MM.1S (cell line): ENCODE measurements at regions not wholly inside any gene's neighbourhood (a gene's known extent, or its start where the extent isn't known, plus 50 kb on each side); places are given as distances from the start of the nearest gene placed in this dataset.

Experiments
- DNase-seq: peaks from one replicate; pipeline ENCODE4 v3.0.0-alpha.2; 2015
- H2AFZ ChIP-seq: fragments of 300-600 bp; sonication (generic); 2 replicates; pipeline ENCODE4 v1.6.0; 2016; ENCODE audit warnings: antibody characterized with exemption, low read length
- H3F3A ChIP-seq: fragments of 300-600 bp; sonication (generic); 2 replicates; pipeline ENCODE4 v1.6.1; 2016; ENCODE audit warnings: mild to moderate bottlenecking, antibody characterized with exemption, low read length, moderate library complexity, mixed read lengths; ENCODE audit not compliant: insufficient read depth
- H3K27ac ChIP-seq: fragments of 300-600 bp; sonication (generic); 2 replicates; pipeline ENCODE4 v1.5.1; 2016; ENCODE audit warnings: mild to moderate bottlenecking, low read length
- H3K27me3 ChIP-seq: fragments of 300-600 bp; sonication (generic); replicated peaks from 2 replicates; pipeline ENCODE4 v1.6.0; 2016; ENCODE audit warnings: low read length; ENCODE audit not compliant: insufficient read depth
- H3K36me3 ChIP-seq: fragments of 300-600 bp; sonication (generic); replicated peaks from 2 replicates; pipeline ENCODE4 v1.6.1; 2016; ENCODE audit warnings: mild to moderate bottlenecking, low read length, mixed read lengths; ENCODE audit not compliant: insufficient read depth
- H3K4me1 ChIP-seq: fragments of 300-600 bp; sonication (generic); 2 replicates; pipeline ENCODE4 v1.6.1; 2016; ENCODE audit warnings: low read length, mixed read lengths
- H3K4me2 ChIP-seq: fragments of 300-600 bp; sonication (generic); 2 replicates; pipeline ENCODE4 v1.6.0; 2016; ENCODE audit warnings: low read depth, low read length
- H3K4me3 ChIP-seq: fragments of 300-600 bp; sonication (generic); 2 replicates; pipeline ENCODE4 v1.5.1; 2016; ENCODE audit warnings: low read length, mixed read lengths
- H3K79me2 ChIP-seq: fragments of 300-600 bp; sonication (generic); 2 replicates; pipeline ENCODE4 v1.6.1; 2016; ENCODE audit warnings: mixed run types, low read length, mixed read lengths
- H3K9ac ChIP-seq: fragments of 300-600 bp; sonication (generic); 2 replicates; pipeline ENCODE4 v1.6.1; 2016; ENCODE audit warnings: low read length, mixed read lengths
- H3K9me2 ChIP-seq: fragments of 300-600 bp; sonication (generic); replicated peaks from 2 replicates; pipeline ENCODE4 v1.6.1; 2016; ENCODE audit warnings: mild to moderate bottlenecking, low read length, mixed read lengths; ENCODE audit not compliant: insufficient read depth
- H3K9me3 ChIP-seq: fragments of 300-600 bp; sonication (generic); replicated peaks from 2 replicates; pipeline ENCODE4 v1.6.1; 2016; ENCODE audit warnings: mild to moderate bottlenecking, low read length, mixed read lengths; ENCODE audit not compliant: insufficient read depth
- H4K20me1 ChIP-seq: fragments of 300-600 bp; sonication (generic); 2 replicates; pipeline ENCODE4 v1.6.1; 2016; ENCODE audit warnings: mild to moderate bottlenecking, low read length, moderate library complexity, mixed read lengths; ENCODE audit not compliant: insufficient read depth
- EZH2 ChIP-seq: fragments of 300-600 bp; sonication (generic); optimal IDR thresholded peaks from 2 replicates; pipeline ENCODE3; 2017; ENCODE audit warnings: low read depth, mild to moderate bottlenecking, antibody characterized with exemption, low read length, mixed read lengths
- EZH2phosphoT487 ChIP-seq: fragments of 300-600 bp; sonication (generic); IDR thresholded peaks from 2 replicates; pipeline ENCODE4 v1.6.1; 2018; ENCODE audit warnings: antibody characterized with exemption, low read length
- TF ChIP-seq, protein P1 (sequence below): fragments of 300-600 bp; sonication (generic); IDR thresholded peaks from 2 replicates; pipeline ENCODE4 v1.5.1; 2016; ENCODE audit warnings: antibody characterized with exemption, low read length, mixed read lengths

DNA sequence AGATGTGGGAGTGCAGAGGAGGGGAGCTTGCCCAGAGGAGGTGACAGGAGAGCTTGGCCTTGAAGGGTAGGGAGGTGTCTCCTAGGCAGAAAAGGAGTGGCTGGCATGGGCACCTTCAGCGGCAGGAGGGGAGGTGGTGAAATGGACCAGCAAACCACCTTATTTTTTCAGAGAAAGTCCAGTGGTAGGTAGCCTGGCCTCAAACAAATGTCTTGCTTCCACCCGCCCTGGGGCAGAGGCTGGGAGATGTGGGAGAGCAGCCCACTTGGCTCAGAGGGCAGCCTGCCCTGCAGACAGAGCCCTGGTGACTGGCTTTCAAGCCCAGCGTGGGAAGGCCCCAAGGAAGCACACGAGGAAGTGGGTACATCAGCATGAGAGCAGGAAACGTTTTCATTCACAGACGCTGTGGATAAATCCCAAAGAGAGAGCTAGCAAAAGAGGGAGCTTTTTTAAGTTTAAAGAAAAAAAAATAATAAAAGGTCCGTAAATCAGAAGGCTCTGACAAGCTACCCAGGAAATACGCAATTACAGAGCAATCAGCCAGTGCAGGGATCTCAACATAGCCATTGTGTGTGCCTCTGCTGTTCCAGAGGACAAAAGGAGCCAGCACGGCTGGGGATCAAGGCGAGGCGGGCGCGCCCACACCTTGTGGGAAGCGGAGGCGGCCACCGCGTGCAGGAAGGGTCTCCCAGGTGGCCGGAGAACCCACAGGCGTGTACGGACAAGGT is 238.7 kb upstream of the PLET1 start:
- no peaks in the 10 kb centered on the region for H3K79me2 ChIP-seq
- no peak for TF ChIP-seq EZH2
- no peak for TF ChIP-seq EZH2phosphoT487
- TF ChIP-seq, protein P1, sequence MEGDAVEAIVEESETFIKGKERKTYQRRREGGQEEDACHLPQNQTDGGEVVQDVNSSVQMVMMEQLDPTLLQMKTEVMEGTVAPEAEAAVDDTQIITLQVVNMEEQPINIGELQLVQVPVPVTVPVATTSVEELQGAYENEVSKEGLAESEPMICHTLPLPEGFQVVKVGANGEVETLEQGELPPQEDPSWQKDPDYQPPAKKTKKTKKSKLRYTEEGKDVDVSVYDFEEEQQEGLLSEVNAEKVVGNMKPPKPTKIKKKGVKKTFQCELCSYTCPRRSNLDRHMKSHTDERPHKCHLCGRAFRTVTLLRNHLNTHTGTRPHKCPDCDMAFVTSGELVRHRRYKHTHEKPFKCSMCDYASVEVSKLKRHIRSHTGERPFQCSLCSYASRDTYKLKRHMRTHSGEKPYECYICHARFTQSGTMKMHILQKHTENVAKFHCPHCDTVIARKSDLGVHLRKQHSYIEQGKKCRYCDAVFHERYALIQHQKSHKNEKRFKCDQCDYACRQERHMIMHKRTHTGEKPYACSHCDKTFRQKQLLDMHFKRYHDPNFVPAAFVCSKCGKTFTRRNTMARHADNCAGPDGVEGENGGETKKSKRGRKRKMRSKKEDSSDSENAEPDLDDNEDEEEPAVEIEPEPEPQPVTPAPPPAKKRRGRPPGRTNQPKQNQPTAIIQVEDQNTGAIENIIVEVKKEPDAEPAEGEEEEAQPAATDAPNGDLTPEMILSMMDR, result no peak
- no peaks in the 10 kb centered on the region for H3K4me1 ChIP-seq
- H3F3A ChIP-seq, result no peaks in the 10 kb centered on the region
- no peaks in the 10 kb centered on the region for H3K36me3 ChIP-seq
- H2AFZ ChIP-seq, result no peak overlapping the region
- no peak overlapping the region for H3K9ac ChIP-seq
- DNase-seq, result no peak
- no peak overlapping the region for H3K4me2 ChIP-seq
- H3K9me2 ChIP-seq, result no peaks in the 10 kb centered on the region
- H3K9me3 ChIP-seq, result no peaks in the 10 kb centered on the region
- no peaks in the 10 kb centered on the region for H4K20me1 ChIP-seq
- H3K4me3 ChIP-seq, result no peak overlapping the region
- H3K27me3 ChIP-seq, result no peaks in the 10 kb centered on the region
- H3K27ac ChIP-seq, result no peak overlapping the region

DNA sequence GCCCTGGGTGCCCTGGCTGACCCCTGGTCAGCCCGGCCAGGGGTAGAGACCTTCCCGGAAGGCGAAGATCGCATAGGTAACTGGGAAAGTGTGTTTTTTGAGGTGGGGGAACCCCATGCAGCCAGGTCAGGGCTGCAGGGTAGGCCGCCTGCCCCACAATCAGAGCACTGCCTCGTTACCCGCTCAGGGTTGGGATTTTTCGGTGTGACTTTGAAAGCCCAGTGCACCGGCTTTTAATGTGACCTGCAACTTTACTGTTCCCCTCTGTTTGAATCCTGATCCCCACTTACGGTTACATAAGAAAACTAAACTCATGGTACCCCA is 239.2 kb upstream of the PLET1 start:
- H3K9ac ChIP-seq, result no peak overlapping the region
- H3K9me3 ChIP-seq, result no peaks in the 10 kb centered on the region
- no peaks in the 10 kb centered on the region for H3K9me2 ChIP-seq
- H4K20me1 ChIP-seq, result no peaks in the 10 kb centered on the region
- TF ChIP-seq EZH2phosphoT487 (no peak), EZH2 (no peak)
- TF ChIP-seq, protein P1, result no peak
- no peaks in the 10 kb centered on the region for H3F3A ChIP-seq
- H3K4me3 ChIP-seq, result no peak overlapping the region
- H3K79me2 ChIP-seq, result no peaks in the 10 kb centered on the region
- no peaks in the 10 kb centered on the region for H3K4me1 ChIP-seq
- H3K27me3 ChIP-seq, result no peaks in the 10 kb centered on the region
- H2AFZ ChIP-seq, result no peak overlapping the region
- H3K27ac ChIP-seq, result no peak overlapping the region
- H3K4me2 ChIP-seq, result no peak overlapping the region
- no peaks in the 10 kb centered on the region for H3K36me3 ChIP-seq
- no peak for DNase-seq

DNA sequence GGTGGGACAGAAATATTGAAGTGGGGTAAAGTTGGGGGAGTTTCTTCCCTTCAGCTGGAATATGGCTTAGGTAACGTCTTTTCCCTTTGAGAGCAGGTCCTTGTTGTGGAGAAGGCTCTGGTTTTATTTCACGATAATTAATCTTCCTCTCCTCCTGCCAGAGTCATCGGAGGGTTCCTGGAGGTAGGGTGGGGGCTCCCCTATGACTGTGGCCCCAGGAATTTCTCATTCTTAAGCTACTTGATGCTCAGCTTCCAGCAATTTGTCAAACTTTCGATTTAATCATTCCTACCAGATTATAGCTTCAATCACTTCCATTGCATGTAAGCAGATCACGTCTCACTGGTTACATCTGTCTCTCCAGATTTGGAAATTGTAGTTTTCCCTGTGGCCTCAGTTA is 242.8 kb upstream of the PLET1 start:
- no peaks in the 10 kb centered on the region for H3F3A ChIP-seq
- H3K36me3 ChIP-seq, result no peaks in the 10 kb centered on the region
- no peak overlapping the region for H3K4me3 ChIP-seq
- DNase-seq, result no peak
- H2AFZ ChIP-seq, result no peak overlapping the region
- no peaks in the 10 kb centered on the region for H3K4me1 ChIP-seq
- no peaks in the 10 kb centered on the region for H4K20me1 ChIP-seq
- H3K27me3 ChIP-seq, result no peaks in the 10 kb centered on the region
- H3K9me3 ChIP-seq, result no peaks in the 10 kb centered on the region
- H3K9me2 ChIP-seq, result no peaks in the 10 kb centered on the region
- no peak overlapping the region for H3K4me2 ChIP-seq
- H3K9ac ChIP-seq, result no peak overlapping the region
- TF ChIP-seq, protein P1, result no peak
- TF ChIP-seq EZH2phosphoT487 (no peak), EZH2 (no peak)
- H3K27ac ChIP-seq, result no peak overlapping the region
- no peaks in the 10 kb centered on the region for H3K79me2 ChIP-seq
